ENCODE measurements at regions not wholly inside any gene's neighbourhood (a gene's known extent, or its start where the extent isn't known, plus 50 kb on each side); places are given as distances from the start of the nearest gene placed in this dataset.

GRCh38 chr1:98402860-98403259, 258.7 kb upstream of the SNX7 start:
- ChIA-PET POLR2A (no interaction called here), CTCF (no interaction called here)
- Histone ChIP-seq H3K4me3 (no peak overlapping the region), H3K4me1 (peaks cover 27% of the 10 kb centered on the region), H3K9me3 (no peaks in the 10 kb centered on the region), H3K27ac (no peak overlapping the region), H3K4me2 (no peak overlapping the region)
- WGBS (ENCODE audit: missing lambda C conversion rate): 93% methylated on average over 2 of the region's 2 CpGs
- FAIRE-seq (no peak), DNase-seq (ENCODE audit: low read depth in 1 of 2, low spot score in 1 of 2) (no peak), ATAC-seq (no peak)
- TF ChIP-seq SREBF2 (IDR thresholded peaks at IDR 0.05): no peak
- TF ChIP-seq ATOH8 (CRISPR knock-in tag; IDR thresholded peaks at IDR 0.05; ENCODE audit: low read depth): no peak
- no peak for TF ChIP-seq EP300 (IDR thresholded peaks at IDR 0.05)
- no peak for TF ChIP-seq HMGXB4 (CRISPR knock-in tag; IDR thresholded peaks at IDR 0.05; ENCODE audit: borderline replicate concordance)
- no peak for TF ChIP-seq ESRRA (IDR thresholded peaks at IDR 0.05; ENCODE audit: borderline replicate concordance, low read length)
- no peak for TF ChIP-seq JUN (IDR thresholded peaks at IDR 0.05)
- no peak for TF ChIP-seq RFX5 (IDR thresholded peaks at IDR 0.05)
- no peak for TF ChIP-seq HEYL (CRISPR knock-in tag; IDR thresholded peaks at IDR 0.05)
- no peak for TF ChIP-seq NFE2L2 (conservative IDR thresholded peaks at IDR 0.05; ENCODE audit: low read length)
- no peak for TF ChIP-seq ZNF302 (CRISPR knock-in tag; IDR thresholded peaks at IDR 0.05)

GRCh38 chr1:98400446-98400845, 261.1 kb upstream of the SNX7 start:
- POLR2A ChIA-PET: no interaction called here
- FAIRE-seq: no peak
- 70% methylated on average over 2 of the region's 2 CpGs for WGBS (ENCODE audit: missing lambda C conversion rate)

GRCh38 chr1:98399218-98399617, 262.3 kb upstream of the SNX7 start:
- 96% methylated on average over 1 of the region's 1 CpG for WGBS (ENCODE audit: missing lambda C conversion rate)
- H3K4me2 ChIP-seq: no peak overlapping the region
- no peak overlapping the region for H3K4me3 ChIP-seq
- no peak overlapping the region for H3K27ac ChIP-seq
- ATAC-seq (no peak), DNase-seq (ENCODE audit: low read depth in 1 of 2, low spot score in 1 of 2) (no peak), FAIRE-seq (no peak)
- peaks cover 1% of the 10 kb centered on the region; the same call in 1 of the 3 replicates for H3K4me1 ChIP-seq
- CTCF ChIA-PET: no interaction called here
- H3K9me3 ChIP-seq: no peaks in the 10 kb centered on the region
- POLR2A ChIA-PET: no interaction called here
- no peak for TF ChIP-seq MYC (IDR thresholded peaks at IDR 0.05; ENCODE audit: borderline replicate concordance, low read length)
- no peak for TF ChIP-seq ZC3H11A (IDR thresholded peaks at IDR 0.05)
- TF ChIP-seq GATA3 (IDR thresholded peaks at IDR 0.05; ENCODE audit: borderline replicate concordance): no peak
- TF ChIP-seq EHF (CRISPR knock-in tag; IDR thresholded peaks at IDR 0.05): no peak
- no peak for TF ChIP-seq NPAS2 (CRISPR knock-in tag; IDR thresholded peaks at IDR 0.05; ENCODE audit: borderline replicate concordance)
- TF ChIP-seq TP53 (CRISPR knock-in tag; IDR thresholded peaks at IDR 0.05): no peak
- no peak for TF ChIP-seq SMC3 (IDR thresholded peaks at IDR 0.05)
- TF ChIP-seq ATOH8 (CRISPR knock-in tag; IDR thresholded peaks at IDR 0.05; ENCODE audit: low read depth): no peak
- no peak for TF ChIP-seq CHD4 (IDR thresholded peaks at IDR 0.05; ENCODE audit: borderline replicate concordance)
- no peak for TF ChIP-seq HEYL (CRISPR knock-in tag; IDR thresholded peaks at IDR 0.05)
- TF ChIP-seq ESRRA (IDR thresholded peaks at IDR 0.05; ENCODE audit: borderline replicate concordance, low read length): no peak
- no peak for TF ChIP-seq POLR2A (IDR thresholded peaks at IDR 0.05; ENCODE audit: low read length)
- TF ChIP-seq PHF8 (IDR thresholded peaks at IDR 0.05; ENCODE audit: borderline replicate concordance, low read depth): no peak
- no peak for TF ChIP-seq EHMT2 (IDR thresholded peaks at IDR 0.05; ENCODE audit: low read depth)
- no peak for TF ChIP-seq FOSB (CRISPR knock-in tag; IDR thresholded peaks at IDR 0.05)
- TF ChIP-seq NFE2L2 (conservative IDR thresholded peaks at IDR 0.05; ENCODE audit: low read length): no peak
- TF ChIP-seq TFCP2L1 (CRISPR knock-in tag; IDR thresholded peaks at IDR 0.05): no peak

More at GRCh38 chr1:98400446-98400845, 261.1 kb upstream of the SNX7 start:
- H3K4me3 ChIP-seq: no peak overlapping the region
- no peak for DNase-seq (ENCODE audit: low read depth in 1 of 2, low spot score in 1 of 2)
- TF ChIP-seq HMGXB4 (CRISPR knock-in tag; IDR thresholded peaks at IDR 0.05; ENCODE audit: borderline replicate concordance) (no peak), NR3C1 (IDR thresholded peaks at IDR 0.05) (no peak), HOXB13 (CRISPR knock-in tag; IDR thresholded peaks at IDR 0.05; ENCODE audit: low read depth) (no peak), ESRRA (IDR thresholded peaks at IDR 0.05; ENCODE audit: borderline replicate concordance, low read length) (no peak), KDM5A (IDR thresholded peaks at IDR 0.05) (no peak), HES2 (IDR thresholded peaks at IDR 0.05) (no peak), EHMT2 (IDR thresholded peaks at IDR 0.05; ENCODE audit: low read depth) (no peak), FOXS1 (CRISPR knock-in tag; IDR thresholded peaks at IDR 0.05) (no peak), SMC3 (IDR thresholded peaks at IDR 0.05) (no peak), FOSB (CRISPR knock-in tag; IDR thresholded peaks at IDR 0.05) (no peak), RFX5 (IDR thresholded peaks at IDR 0.05) (no peak), TP53 (CRISPR knock-in tag; IDR thresholded peaks at IDR 0.05) (no peak), CEBPB (IDR thresholded peaks at IDR 0.05) (no peak), GATA3 (IDR thresholded peaks at IDR 0.05; ENCODE audit: borderline replicate concordance) (no peak), HDAC2 (IDR thresholded peaks at IDR 0.05) (no peak)
- ATAC-seq: no peak
- CTCF ChIA-PET: no interaction called here
- H3K4me1 ChIP-seq: peaks cover 13% of the 10 kb centered on the region
- H3K27ac ChIP-seq: no peak overlapping the region
- H3K4me2 ChIP-seq: no peak overlapping the region
- H3K9me3 ChIP-seq: no peaks in the 10 kb centered on the region
